ENCODE measurements at regions not wholly inside any gene's neighbourhood (a gene's known extent, or its start where the extent isn't known, plus 50 kb on each side); places are given as distances from the start of the nearest gene placed in this dataset.

DNA sequence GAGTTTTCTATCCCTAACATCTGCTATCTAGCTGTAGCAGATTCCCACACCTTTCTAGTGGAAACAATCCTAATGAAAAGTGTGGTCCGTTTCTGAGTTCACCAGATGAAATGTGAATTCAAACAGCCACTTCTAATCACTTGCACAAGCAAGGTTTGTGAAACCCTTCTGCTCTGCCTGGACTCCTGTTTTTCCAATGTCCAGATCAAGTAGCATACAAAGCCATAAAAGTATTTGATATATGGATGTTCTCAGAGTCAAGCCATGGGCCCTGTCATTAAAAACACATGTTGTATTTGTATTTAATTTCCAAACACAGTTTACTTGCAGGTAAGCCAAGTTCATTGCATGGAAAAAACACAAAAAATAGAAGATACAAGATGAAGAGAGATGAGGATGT is 570.4 kb downstream of the NR2F1-AS1 start:
- 52 to 69% methylated on average over 1 of the region's 1 CpG for WGBS, 2 donors (ENCODE audit: low coverage in 1 of 2)
- DNase-seq, result no peak
- H3K27me3 ChIP-seq, result no peaks in the 10 kb centered on the region
- in situ Hi-C loops (cut with MboI; ENCODE audit: low pct_ligation_motif_present in 1 of 4, low pct_unique_long_range_greater_than_20kb in 1 of 4, low sequenced_read_pairs in 3 of 4) (no loop called here), intact Hi-C loops (cut with DNase I; ENCODE audit: low total_unique reads) (no loop called here)
- TF ChIP-seq EP300 (IDR thresholded peaks at IDR 0.05; ENCODE audit: low read depth), result no peak
- TF ChIP-seq, protein P1, sequence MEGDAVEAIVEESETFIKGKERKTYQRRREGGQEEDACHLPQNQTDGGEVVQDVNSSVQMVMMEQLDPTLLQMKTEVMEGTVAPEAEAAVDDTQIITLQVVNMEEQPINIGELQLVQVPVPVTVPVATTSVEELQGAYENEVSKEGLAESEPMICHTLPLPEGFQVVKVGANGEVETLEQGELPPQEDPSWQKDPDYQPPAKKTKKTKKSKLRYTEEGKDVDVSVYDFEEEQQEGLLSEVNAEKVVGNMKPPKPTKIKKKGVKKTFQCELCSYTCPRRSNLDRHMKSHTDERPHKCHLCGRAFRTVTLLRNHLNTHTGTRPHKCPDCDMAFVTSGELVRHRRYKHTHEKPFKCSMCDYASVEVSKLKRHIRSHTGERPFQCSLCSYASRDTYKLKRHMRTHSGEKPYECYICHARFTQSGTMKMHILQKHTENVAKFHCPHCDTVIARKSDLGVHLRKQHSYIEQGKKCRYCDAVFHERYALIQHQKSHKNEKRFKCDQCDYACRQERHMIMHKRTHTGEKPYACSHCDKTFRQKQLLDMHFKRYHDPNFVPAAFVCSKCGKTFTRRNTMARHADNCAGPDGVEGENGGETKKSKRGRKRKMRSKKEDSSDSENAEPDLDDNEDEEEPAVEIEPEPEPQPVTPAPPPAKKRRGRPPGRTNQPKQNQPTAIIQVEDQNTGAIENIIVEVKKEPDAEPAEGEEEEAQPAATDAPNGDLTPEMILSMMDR (IDR thresholded peaks at IDR 0.05), result no peak
- no peak for TF ChIP-seq POLR2AphosphoS5 (IDR thresholded peaks at IDR 0.05)
- TF ChIP-seq POLR2A (IDR thresholded peaks at IDR 0.05), result no peak
- no peaks in the 10 kb centered on the region for H3K4me1 ChIP-seq
- no peak overlapping the region for H3K27ac ChIP-seq
- H3K36me3 ChIP-seq, result no peaks in the 10 kb centered on the region
- no peaks in the 10 kb centered on the region for H3K9me3 ChIP-seq
- no peak overlapping the region for H3K4me3 ChIP-seq

DNA sequence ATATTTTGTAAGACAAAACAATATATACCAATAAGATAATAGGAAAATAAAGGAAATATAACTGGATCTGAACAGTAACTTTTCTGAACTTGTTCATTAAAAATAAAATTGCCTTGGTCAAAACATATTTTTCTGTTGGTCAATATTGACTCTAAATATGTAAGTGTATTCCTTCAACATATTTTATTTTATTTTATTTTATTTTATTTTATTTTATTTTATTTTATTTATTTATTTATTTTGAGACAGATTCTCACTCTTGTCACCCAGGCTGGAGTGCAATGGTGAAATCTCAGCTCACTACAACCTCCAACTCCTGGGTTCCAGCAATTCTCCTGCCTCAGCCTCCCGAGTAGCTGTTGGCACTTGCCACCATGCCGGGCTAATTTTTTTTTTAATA is 571.0 kb downstream of the NR2F1-AS1 start:
- WGBS, 2 donors (ENCODE audit: low coverage in 1 of 2), result 89 to 100% methylated on average over 1 to 2 of the region's 2 CpGs
- H3K4me1 ChIP-seq, result no peaks in the 10 kb centered on the region
- DNase-seq, result no peak
- no peaks in the 10 kb centered on the region for H3K27me3 ChIP-seq
- intact Hi-C loops (cut with DNase I; ENCODE audit: low total_unique reads), result no loop called here
- H3K4me3 ChIP-seq, result no peak overlapping the region
- TF ChIP-seq, protein P1 (IDR thresholded peaks at IDR 0.05), result no peak
- no peak for TF ChIP-seq EP300 (IDR thresholded peaks at IDR 0.05; ENCODE audit: low read depth)
- TF ChIP-seq POLR2AphosphoS5 (IDR thresholded peaks at IDR 0.05), result no peak
- no peak for TF ChIP-seq POLR2A (IDR thresholded peaks at IDR 0.05)
- H3K9me3 ChIP-seq, result no peaks in the 10 kb centered on the region
- no peak overlapping the region for H3K27ac ChIP-seq
- in situ Hi-C loops (cut with MboI; ENCODE audit: low pct_ligation_motif_present in 1 of 4, low pct_unique_long_range_greater_than_20kb in 1 of 4, low sequenced_read_pairs in 3 of 4), result no loop called here
- no peaks in the 10 kb centered on the region for H3K36me3 ChIP-seq

- no peak for DNase-seq
- H3K4me1 ChIP-seq, result no peaks in the 10 kb centered on the region
- intact Hi-C loops (cut with DNase I; ENCODE audit: low total_unique reads) (no loop called here), in situ Hi-C loops (cut with MboI; ENCODE audit: low pct_ligation_motif_present in 1 of 4, low pct_unique_long_range_greater_than_20kb in 1 of 4, low sequenced_read_pairs in 3 of 4) (no loop called here)
- no peaks in the 10 kb centered on the region for H3K36me3 ChIP-seq
- H3K4me3 ChIP-seq, result no peak overlapping the region
- TF ChIP-seq EP300 (IDR thresholded peaks at IDR 0.05; ENCODE audit: low read depth) (no peak), POLR2AphosphoS5 (IDR thresholded peaks at IDR 0.05) (no peak), POLR2A (IDR thresholded peaks at IDR 0.05) (no peak)
- TF ChIP-seq, protein P1 (IDR thresholded peaks at IDR 0.05), result no peak
- WGBS, 2 donors (ENCODE audit: low coverage in 1 of 2), result 80 to 81% methylated on average over 7 of the region's 7 CpGs
- no peak overlapping the region for H3K27ac ChIP-seq
- no peaks in the 10 kb centered on the region for H3K27me3 ChIP-seq
- H3K9me3 ChIP-seq, result no peaks in the 10 kb centered on the region
Measured at GRCh38 chr5:93008502-93009207, 572.4 kb downstream of the NR2F1-AS1 start.

- no peak for TF ChIP-seq EP300 (IDR thresholded peaks at IDR 0.05; ENCODE audit: low read depth)
- TF ChIP-seq POLR2A (IDR thresholded peaks at IDR 0.05), result no peak
- no peak for TF ChIP-seq POLR2AphosphoS5 (IDR thresholded peaks at IDR 0.05)
- TF ChIP-seq, protein P1 (IDR thresholded peaks at IDR 0.05), result no peak
- Histone ChIP-seq H3K4me3 (no peak overlapping the region), H3K27me3 (no peaks in the 10 kb centered on the region), H3K9me3 (no peaks in the 10 kb centered on the region), H3K27ac (no peak overlapping the region), H3K36me3 (no peaks in the 10 kb centered on the region), H3K4me1 (no peaks in the 10 kb centered on the region)
- DNase-seq, result no peak
- WGBS, 2 donors (ENCODE audit: low coverage in 1 of 2), result 38 to 65% methylated on average over 2 of the region's 2 CpGs
- intact Hi-C loops (cut with DNase I; ENCODE audit: low total_unique reads) (no loop called here), in situ Hi-C loops (cut with MboI; ENCODE audit: low pct_ligation_motif_present in 1 of 4, low pct_unique_long_range_greater_than_20kb in 1 of 4, low sequenced_read_pairs in 3 of 4) (no loop called here)
Measured at GRCh38 chr5:93006915-93007314, 574.1 kb downstream of the NR2F1-AS1 start.
